Activated CD4-positive, alpha-beta T cell treated with anti-CD3 and anti-CD28 coated beads for 48 hours (primary cell): ENCODE measurements at regions not wholly inside any gene's neighbourhood (a gene's known extent, or its start where the extent isn't known, plus 50 kb on each side); places are given as distances from the start of the nearest gene placed in this dataset.
A peak's percentile ranks its signal among the peaks of the same experiment; 100 is the strongest.

Experiments used
- DNase-seq: peaks from one replicate; pipeline ENCODE4 v3.0.0-alpha.2; 2020

- no peak for DNase-seq
These were observed 119.0 kb downstream of the SUCNR1 start for GRCh38 chr3:151992326-151993041.

GRCh38 chr3:151995091-151995490, 121.6 kb downstream of the SUCNR1 start:
- no peak for DNase-seq

GRCh38 chr3:151998744-151999143, 125.3 kb downstream of the SUCNR1 start:
- DNase-seq = no peak

GRCh38 chr3:151999936-152000335, 126.5 kb downstream of the SUCNR1 start:
- no peak for DNase-seq

GRCh38 chr3:152011812-152012735, 138.6 kb downstream of the SUCNR1 start:
- DNase-seq = no peak

- DNase-seq = no peak
These were observed 146.1 kb downstream of the SUCNR1 start for GRCh38 chr3:152019508-152019907.

- peak; percentile 54 for DNase-seq
These were observed 148.6 kb downstream of the SUCNR1 start for GRCh38 chr3:152021951-152022461.

GRCh38 chr3:152026033-152026556, 152.7 kb downstream of the SUCNR1 start:
- DNase-seq = no peak

GRCh38 chr3:152030320-152030719, 156.9 kb downstream of the SUCNR1 start:
- DNase-seq = no peak

- no peak for DNase-seq
These were observed 157.9 kb downstream of the SUCNR1 start for GRCh38 chr3:152031321-152031720.

- no peak for DNase-seq
These were observed 163.9 kb downstream of the SUCNR1 start for GRCh38 chr3:152037297-152037696.

- DNase-seq = no peak
These were observed 164.5 kb downstream of the SUCNR1 start for GRCh38 chr3:152037953-152038352.

GRCh38 chr3:152038490-152038889, 165.0 kb downstream of the SUCNR1 start:
- no peak for DNase-seq

GRCh38 chr3:152039887-152040286, 166.4 kb downstream of the SUCNR1 start:
- no peak for DNase-seq

- DNase-seq = no peak
These were observed 166.9 kb downstream of the SUCNR1 start for GRCh38 chr3:152040319-152040718.

- DNase-seq = no peak
These were observed 170.2 kb downstream of the SUCNR1 start for GRCh38 chr3:152043620-152044019.

- DNase-seq = no peak
These were observed 172.8 kb downstream of the SUCNR1 start for GRCh38 chr3:152046280-152046679.

- DNase-seq = no peak
These were observed 174.0 kb downstream of the SUCNR1 start for GRCh38 chr3:152047465-152047864.

GRCh38 chr3:152048831-152049230, 175.4 kb downstream of the SUCNR1 start:
- no peak for DNase-seq

- DNase-seq = no peak
These were observed 177.5 kb downstream of the SUCNR1 start for GRCh38 chr3:152050903-152051302.

- no peak for DNase-seq
These were observed 178.3 kb downstream of the SUCNR1 start for GRCh38 chr3:152051501-152052404.

GRCh38 chr3:152053866-152054265, 180.4 kb downstream of the SUCNR1 start:
- DNase-seq = no peak

GRCh38 chr3:152054315-152054714, 180.9 kb downstream of the SUCNR1 start:
- no peak for DNase-seq
